ENCODE measurements at regions not wholly inside any gene's neighbourhood (a gene's known extent, or its start where the extent isn't known, plus 50 kb on each side); places are given as distances from the start of the nearest gene placed in this dataset.

DNA sequence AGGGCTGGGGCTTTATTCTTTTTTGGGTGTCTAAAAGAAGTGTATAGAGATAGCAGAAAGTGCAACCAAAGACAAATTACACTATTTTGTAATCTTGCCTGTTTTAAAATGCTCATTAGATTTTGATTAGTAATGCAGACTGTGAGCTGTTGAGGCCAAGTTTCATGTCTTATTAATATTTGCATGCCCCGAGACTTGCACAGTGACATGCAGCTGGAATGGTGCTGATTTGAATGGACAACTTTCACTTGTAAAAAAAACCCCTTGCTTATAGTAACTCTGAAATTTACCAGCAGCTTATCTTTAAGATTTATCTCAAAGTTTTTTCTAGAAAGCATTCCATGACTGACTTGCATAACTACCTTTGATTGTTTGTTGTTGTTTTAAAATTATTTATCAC is 835.1 kb upstream of the IGFBP7 start:
- Histone ChIP-seq H3K27ac (ENCODE audit: low read depth in 2 of 2, low read length in 1 of 2) (no peak overlapping the region), H3K27me3 (ENCODE audit: insufficient read depth) (no peaks in the 10 kb centered on the region), H3K4me1 (ENCODE audit: control insufficient read depth in 1 of 2, insufficient read depth in 2 of 2, low read depth in 1 of 2, low read length in 1 of 2) (no peaks in the 10 kb centered on the region; a peak in 1 of 4 replicates), H3F3A (replicated peaks; ENCODE audit: insufficient read depth) (no peaks in the 10 kb centered on the region), H3K9me2 (no peaks in the 10 kb centered on the region), H3K79me2 (ENCODE audit: insufficient read depth) (no peaks in the 10 kb centered on the region), H3K9ac (no peak overlapping the region), H4K20me1 (ENCODE audit: insufficient read depth) (no peaks in the 10 kb centered on the region), H3K4me3 (ENCODE audit: low read depth in 2 of 2, low read length in 1 of 2) (no peak overlapping the region), H3K9me3 (no peaks in the 10 kb centered on the region), H3K36me3 (replicated peaks in 1 of 2; ENCODE audit: control insufficient read depth in 1 of 2, insufficient read depth in 2 of 2, low read length in 1 of 2) (no peaks in the 10 kb centered on the region), H2AFZ (ENCODE audit: low read depth) (no peak overlapping the region), H3K4me2 (no peak overlapping the region)
- CTCF ChIA-PET: no interaction called here
- WGBS (ENCODE audit: low lambda C conversion rate): 27% methylated on average over 1 of the region's 1 CpG
- no peak for DNase-seq
- POLR2A ChIA-PET: no interaction called here
- TF ChIP-seq FOXJ3 (CRISPR knock-in tag; IDR thresholded peaks at IDR 0.05): no peak
- no peak for TF ChIP-seq CHD2 (IDR thresholded peaks at IDR 0.05; ENCODE audit: low read length, partially characterized antibody)
- TF ChIP-seq, protein P1, sequence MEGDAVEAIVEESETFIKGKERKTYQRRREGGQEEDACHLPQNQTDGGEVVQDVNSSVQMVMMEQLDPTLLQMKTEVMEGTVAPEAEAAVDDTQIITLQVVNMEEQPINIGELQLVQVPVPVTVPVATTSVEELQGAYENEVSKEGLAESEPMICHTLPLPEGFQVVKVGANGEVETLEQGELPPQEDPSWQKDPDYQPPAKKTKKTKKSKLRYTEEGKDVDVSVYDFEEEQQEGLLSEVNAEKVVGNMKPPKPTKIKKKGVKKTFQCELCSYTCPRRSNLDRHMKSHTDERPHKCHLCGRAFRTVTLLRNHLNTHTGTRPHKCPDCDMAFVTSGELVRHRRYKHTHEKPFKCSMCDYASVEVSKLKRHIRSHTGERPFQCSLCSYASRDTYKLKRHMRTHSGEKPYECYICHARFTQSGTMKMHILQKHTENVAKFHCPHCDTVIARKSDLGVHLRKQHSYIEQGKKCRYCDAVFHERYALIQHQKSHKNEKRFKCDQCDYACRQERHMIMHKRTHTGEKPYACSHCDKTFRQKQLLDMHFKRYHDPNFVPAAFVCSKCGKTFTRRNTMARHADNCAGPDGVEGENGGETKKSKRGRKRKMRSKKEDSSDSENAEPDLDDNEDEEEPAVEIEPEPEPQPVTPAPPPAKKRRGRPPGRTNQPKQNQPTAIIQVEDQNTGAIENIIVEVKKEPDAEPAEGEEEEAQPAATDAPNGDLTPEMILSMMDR (IDR thresholded peaks at IDR 0.05): no peak
- TF ChIP-seq MEF2A (IDR thresholded peaks at IDR 0.05; ENCODE audit: borderline replicate concordance, low read depth): no peak
- TF ChIP-seq, protein P2, sequence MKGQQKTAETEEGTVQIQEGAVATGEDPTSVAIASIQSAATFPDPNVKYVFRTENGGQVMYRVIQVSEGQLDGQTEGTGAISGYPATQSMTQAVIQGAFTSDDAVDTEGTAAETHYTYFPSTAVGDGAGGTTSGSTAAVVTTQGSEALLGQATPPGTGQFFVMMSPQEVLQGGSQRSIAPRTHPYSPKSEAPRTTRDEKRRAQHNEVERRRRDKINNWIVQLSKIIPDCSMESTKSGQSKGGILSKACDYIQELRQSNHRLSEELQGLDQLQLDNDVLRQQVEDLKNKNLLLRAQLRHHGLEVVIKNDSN (IDR thresholded peaks at IDR 0.05; ENCODE audit: borderline replicate concordance, low read depth): no peak
- TF ChIP-seq RXRA (IDR thresholded peaks at IDR 0.05; ENCODE audit: borderline replicate concordance, low read depth): no peak
- TF ChIP-seq RFX5 (IDR thresholded peaks at IDR 0.05; ENCODE audit: low read length): no peak
- TF ChIP-seq TEAD4 (IDR thresholded peaks at IDR 0.05; ENCODE audit: borderline replicate concordance, insufficient read depth): no peak
- TF ChIP-seq, protein P3, sequence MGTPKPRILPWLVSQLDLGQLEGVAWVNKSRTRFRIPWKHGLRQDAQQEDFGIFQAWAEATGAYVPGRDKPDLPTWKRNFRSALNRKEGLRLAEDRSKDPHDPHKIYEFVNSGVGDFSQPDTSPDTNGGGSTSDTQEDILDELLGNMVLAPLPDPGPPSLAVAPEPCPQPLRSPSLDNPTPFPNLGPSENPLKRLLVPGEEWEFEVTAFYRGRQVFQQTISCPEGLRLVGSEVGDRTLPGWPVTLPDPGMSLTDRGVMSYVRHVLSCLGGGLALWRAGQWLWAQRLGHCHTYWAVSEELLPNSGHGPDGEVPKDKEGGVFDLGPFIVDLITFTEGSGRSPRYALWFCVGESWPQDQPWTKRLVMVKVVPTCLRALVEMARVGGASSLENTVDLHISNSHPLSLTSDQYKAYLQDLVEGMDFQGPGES (IDR thresholded peaks at IDR 0.05; ENCODE audit: low read depth, low read length): no peak
- TF ChIP-seq SIN3A (IDR thresholded peaks at IDR 0.05; ENCODE audit: borderline replicate concordance, low read depth, low read length): no peak
- TF ChIP-seq GATA2 (CRISPR knock-in tag; IDR thresholded peaks at IDR 0.05): no peak
- no peak for TF ChIP-seq TCF12 (IDR thresholded peaks at IDR 0.05)
- TF ChIP-seq, protein P4, sequence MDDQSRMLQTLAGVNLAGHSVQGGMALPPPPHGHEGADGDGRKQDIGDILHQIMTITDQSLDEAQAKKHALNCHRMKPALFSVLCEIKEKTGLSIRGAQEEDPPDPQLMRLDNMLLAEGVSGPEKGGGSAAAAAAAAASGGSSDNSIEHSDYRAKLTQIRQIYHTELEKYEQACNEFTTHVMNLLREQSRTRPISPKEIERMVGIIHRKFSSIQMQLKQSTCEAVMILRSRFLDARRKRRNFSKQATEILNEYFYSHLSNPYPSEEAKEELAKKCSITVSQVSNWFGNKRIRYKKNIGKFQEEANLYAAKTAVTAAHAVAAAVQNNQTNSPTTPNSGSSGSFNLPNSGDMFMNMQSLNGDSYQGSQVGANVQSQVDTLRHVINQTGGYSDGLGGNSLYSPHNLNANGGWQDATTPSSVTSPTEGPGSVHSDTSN (IDR thresholded peaks at IDR 0.05): no peak
- no peak for TF ChIP-seq TAF1 (IDR thresholded peaks at IDR 0.05; ENCODE audit: borderline replicate concordance, low read depth, low read length)
- no peak for TF ChIP-seq NFIC (IDR thresholded peaks at IDR 0.05; ENCODE audit: borderline replicate concordance)

Measured in SK-N-SH (cell line).